ENCODE measurements at regions not wholly inside any gene's neighbourhood (a gene's known extent, or its start where the extent isn't known, plus 50 kb on each side); places are given as distances from the start of the nearest gene placed in this dataset.

DNA sequence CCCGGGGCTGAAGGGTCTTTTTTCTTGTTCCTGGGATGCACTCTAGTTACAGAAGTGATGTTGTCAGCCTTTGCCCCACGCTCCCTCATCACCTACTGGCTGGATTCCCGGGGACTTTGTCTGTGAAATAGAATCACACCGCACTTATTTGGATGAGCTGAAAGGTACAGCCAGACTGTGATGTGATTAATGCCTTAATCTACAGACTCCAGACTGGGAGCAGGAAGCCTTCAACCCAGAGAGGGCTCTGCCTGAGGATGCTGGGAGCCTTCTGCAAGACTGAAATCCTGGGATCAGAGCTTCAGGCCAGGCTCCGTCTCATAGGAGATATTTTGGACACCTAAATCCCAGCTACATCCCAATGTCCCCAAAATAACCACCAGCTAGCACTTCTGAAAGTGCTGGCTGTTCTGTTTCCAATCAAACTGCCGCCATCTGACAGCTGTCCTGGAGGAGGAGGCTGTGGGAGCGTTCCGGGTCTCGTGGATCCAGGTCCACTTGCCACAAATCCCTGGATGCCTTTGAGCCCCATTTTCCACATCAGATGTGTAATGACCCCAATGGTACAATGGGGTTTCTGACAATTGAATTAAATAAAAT, 688.5 kb downstream of the TBC1D22A start:
- no peak for DNase-seq

DNA sequence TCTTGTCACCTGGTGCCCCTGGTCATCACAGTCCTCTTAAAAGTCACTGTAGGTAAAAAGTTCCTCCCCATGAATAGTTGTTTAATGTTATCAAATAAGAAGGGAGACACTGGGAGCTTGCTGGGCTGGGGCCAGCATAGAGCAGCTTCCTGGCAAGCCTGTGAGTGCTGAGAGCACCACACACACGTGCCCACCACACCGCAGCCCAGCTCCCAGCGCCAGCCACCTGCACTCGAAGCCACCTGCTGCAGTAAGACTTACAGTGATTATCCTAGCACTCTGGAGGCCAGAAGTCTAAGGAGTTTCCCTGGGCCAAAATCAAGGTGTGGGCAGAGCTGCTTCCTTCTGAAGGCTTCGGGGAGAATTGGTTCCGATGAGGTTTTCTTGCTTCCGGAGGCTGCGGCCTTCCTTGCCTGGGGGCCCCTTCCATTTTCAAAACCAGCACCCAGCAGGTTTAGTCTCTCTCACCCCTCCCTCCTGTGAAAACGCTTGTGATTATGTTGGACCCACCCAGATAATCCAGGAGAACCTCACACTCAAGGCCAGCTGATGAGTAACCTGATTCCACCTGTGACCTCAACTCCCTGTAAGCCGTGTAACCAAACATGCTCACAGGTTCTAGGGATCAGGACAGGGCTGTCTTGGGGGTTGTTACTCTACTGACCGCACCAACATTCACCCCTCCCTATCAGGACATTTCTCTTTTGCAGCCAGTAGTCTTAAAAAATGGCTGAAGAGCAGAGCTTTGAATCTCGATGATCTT, 687.2 kb downstream of the TBC1D22A start:
- DNase-seq: no peak

DNA sequence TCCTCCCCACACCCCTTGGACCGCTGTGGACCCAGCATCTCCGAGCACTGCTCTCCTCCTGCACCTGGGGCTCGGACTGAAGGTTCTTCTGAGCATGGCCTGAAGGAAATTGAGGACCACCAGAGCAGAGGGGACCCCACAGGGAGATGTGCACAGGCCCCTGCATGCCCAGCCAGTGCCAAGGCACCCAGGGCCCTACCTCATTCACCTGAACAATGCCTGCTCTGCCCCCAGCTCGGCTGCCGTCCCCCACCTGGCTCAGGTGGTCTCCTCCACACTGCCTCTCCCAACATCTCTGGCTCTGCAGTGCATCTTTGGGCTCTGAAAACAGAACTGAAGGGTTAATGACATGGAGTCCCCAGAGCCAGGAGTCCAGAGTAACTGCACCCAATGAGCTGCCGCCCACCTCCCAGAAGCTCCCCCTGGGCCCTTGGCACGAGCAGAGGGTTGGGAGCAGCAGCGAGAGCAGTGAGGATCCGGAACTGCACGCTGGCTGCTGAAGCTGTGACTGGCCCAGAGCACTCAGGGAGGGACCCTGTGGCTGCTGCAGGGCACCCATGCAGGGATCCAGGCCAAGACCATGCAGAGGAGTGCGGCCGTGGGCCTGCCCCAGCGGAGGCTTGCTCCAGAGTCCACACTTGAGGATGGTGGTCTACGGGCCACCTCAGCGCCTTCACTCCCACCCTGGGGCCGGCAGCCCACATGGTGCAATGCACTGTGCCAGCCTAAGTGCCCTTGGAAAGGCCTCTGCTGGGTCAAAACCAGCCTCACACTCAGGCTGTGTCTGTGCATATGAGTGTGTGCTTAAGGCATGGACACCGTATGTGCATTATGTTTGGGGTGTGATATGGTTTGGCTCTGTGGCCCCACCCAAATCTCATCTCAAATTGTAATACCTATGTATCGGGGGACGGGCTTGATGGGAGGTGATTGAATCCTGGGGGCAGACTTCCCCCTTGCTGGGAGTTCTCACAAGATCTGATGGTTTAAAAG, 686.1 kb downstream of the TBC1D22A start:
- no peak for DNase-seq

DNA sequence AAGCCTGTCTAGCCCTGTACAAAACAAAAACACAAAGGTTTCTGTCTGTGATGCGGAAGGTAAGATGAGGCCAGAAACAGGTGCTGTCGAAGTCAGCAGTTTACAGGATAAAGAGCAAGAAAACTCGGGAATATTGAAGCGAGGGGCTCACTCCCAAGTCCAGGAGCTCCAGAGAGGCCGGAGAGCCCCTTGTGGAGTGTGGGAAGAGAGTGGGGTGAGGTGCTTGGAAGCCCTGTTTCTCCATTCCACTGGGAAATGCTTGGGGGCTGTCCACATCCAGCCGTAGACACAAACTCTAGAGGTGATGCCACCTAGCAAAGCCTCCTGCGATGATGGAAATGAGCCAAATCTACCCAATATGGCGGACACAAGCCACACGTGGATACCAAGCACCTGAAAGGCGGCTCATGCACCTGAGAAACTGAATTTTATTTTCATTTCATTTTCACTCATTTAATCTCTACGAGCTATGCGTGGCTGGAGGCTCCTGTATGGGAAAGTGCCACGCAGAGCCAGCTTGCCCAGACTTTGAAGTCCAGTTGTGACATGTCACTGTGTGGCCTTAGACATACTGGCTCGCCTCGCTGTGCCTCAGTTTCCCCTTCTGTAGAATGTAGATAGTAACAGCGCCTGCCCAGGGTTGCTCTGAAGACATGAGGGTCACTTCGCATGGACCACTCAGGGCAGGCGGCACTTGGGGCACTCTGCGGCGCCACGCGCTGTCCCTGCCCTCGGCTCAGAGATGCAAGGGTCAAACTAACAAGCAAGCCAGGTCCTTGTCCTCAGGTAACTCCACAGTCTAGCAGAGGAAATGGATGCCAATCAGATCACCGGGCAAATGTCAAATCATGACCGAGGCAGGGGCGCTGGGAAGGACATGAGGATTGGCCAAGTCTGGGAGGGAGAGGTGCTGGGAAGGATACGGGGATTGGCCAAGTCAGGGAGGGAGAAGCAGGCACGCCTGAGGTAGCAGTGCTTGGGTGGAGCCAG, 684.7 kb downstream of the TBC1D22A start:
- no peak for DNase-seq

DNA sequence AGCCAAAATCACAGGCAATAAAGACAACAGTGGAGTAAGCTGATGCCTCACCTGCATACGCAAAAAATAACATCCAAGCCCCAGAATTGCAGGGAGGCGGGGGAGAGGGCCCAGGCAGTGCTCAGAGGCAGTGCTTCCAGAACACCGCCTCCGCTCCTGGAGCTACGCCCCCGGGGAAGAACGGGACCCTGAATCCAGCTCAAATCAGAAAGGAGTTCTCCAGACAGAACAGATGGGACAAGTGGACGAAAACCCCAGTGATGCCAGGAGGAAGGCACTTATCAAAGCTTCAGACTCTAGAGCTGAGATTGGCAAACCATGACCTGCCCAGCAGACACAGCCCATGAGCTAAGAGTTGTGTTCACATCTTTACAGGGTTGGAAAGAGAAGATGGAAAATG, 683.9 kb downstream of the TBC1D22A start:
- DNase-seq: no peak

DNA sequence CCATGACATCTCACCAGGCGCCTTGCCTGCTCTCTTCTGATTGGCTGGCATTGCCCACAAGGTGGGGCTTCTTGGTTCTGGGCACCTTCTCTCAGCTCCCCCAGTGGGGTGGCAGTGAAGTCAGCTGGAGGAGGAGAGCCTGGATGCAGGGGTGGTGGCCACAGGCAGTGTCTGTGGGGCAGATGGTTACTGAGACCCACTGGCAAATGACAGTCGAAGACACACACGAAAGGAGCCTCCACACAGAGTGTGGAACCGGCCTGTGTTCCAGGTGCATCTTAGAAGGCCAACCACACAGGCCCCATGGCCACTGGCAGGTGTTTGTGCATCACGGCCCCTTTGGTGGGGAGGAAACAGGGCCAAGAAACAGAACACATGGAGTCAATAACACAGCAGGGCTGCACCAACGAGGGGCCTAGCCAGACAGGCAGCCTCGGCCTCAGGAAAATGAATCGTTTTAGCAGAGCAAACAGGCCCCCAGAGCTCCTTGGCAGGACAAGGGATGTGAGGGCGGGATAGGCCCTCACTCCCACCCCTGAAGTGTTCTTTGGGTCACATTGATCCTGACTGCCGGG, 683.4 kb downstream of the TBC1D22A start:
- no peak for DNase-seq

DNA sequence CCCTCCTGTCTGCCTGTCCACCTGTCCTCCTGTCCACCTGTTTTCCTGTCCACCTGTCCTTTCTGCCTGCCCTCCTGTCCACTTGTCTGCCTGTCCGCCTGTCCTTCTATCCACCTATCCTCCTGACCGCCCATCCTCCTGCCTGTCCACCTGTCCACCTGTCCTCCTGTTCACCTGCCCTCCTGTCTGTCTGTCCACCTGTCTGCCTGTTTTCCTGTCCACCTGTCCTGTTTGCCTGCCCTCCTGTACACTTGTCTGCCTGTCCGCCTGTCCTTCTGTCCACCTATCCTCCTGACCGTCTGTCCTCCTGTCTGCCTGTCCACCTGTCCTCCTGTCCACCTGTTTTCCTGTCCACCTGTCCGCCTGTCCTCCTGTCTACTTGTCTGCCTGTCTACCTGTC, 682.8 kb downstream of the TBC1D22A start:
- DNase-seq: no peak

DNA sequence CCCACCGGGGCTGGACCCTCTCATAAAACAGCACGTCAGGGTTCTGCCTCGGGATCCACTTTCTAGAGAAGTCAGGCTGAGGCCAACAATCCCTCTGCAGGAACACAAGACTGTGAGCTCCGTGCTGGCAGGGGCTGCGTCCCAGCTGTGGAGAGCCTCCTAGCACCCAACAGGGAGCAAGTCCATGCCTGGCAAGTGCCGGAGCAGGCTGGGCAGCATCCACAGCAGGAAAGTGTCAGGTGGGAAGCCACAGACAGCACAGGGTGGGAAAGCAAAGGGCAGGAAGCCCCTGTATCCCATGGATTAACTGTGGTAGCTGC, 682.3 kb downstream of the TBC1D22A start:
- no peak for DNase-seq

DNA sequence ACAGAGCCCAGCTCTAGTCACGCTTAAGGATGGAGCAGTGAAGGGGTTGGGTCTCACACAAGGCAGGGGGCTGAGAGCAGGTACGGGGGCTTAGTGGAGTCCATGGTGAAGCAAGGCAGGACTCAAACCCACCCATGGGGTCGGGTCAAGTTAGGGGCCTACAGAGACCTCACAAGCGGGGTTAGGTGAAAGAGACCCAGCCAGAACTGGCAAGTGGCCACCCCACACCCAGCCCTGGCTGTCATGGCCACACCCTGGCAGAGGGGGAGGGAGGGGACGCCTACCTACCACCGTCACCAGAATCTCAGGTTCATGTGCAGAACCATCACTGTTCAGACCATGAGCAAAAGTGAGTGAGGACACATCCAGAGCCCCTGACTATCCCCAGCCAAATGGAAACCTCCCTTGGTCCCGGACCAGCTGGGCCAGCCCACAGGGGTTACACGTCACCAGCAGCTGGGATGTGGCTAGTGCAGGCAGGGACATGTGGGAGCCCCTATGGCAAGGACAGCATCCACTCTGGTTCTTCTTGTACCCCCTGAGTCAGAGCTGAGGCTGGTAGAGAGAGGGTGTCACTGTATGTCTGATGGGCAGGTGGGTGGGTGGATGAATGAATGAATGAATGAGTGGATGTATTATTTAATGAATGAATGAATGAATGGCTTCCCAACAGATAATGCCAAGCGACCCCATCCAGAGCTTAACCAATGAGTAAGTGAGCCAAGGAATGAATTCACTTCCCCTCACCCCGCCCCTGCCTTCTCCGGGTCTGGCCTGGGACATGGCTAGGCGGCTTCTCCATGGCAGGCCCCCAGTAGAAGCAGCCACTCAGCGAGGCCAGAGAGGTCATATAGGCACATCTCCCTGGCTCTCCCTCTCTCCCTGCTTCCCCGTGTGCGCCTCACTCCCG, 681.6 kb downstream of the TBC1D22A start:
- no peak for DNase-seq

DNA sequence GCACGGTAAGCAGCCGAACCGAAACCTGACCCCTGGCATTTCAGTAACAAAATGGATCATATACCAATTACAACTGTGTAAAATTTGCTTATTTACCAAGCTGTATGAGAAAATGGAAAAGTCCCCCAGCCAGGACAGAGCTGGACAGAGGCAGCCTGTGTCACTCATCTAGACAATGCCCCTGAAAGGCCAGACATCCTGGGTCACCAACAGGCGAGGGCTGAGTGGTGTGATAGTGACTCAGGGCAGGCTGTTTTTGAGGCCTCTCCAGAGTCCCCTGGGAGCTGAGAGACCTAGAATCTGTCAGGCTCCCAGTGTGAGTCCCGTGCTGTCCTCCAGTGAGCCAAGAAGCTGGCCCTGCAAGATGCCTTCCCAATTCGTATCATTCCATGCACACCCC, 680.4 kb downstream of the TBC1D22A start:
- no peak for DNase-seq

DNA sequence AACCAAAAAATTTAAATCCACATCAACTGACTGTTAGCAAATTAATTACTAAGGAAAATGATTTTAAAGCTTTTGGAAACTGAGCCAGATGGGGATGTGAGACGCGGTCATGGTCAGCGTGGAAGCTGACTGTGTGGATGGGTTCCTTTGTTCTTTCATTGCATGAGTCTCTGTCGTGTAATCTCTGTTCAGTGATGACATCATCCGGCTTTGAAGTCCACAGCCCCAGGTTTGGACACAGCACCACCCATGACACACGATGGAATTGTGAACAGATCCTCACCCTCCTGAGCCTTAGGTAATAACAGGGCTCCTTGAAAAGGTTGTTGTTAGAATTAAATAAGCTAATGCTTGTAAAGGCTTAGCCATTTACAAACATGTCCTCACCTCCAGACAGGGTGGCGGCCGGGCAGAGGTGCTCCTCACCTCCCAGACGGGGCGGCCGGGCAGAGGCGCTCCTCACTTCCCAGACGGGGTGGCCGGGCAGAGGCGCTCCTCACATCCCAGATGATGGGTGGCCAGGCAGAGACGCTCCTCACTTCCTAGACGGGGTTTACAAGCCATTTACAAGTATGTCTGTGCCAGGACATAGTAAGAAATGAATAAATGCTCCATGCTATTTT, 677.3 kb downstream of the TBC1D22A start:
- no peak for DNase-seq

DNA sequence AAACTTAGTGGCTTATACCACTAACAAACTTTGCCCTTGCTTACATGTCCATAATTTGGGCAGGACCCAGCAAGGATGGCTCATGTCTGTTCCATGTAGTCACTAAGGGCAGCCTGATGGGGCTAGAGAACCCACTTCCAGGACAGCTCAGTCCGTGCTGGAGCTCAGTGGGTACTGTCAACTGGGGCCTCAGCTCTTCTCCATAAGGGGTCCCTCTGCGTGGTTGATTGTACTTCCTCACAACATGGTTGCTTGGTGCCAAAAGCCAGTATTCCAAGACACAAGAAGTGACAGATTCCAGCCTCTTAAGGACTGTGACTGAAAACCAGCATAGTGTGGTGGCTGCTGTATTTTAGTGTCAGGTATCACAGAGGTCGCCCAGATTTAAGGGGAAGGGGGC, 675.2 kb downstream of the TBC1D22A start:
- DNase-seq: no peak

DNA sequence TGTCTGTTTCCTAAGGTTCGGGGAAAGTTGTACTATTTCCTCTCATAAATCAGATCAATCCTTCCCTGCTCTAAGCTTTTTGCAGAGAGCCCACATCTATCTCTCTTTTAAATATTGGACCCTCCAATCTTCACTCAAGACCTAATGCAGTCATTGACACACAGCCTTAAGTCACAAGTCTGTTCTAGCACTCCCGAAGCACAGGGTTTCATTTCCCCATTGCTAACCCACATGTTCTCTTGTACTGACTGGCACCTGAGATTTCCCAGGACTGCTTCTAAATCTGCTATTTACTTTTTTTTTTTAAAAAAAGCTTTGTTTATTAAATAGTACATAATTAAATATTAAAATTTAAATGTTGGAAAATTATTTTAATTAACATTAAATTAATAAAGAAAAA, 674.7 kb downstream of the TBC1D22A start:
- no peak for DNase-seq

DNA sequence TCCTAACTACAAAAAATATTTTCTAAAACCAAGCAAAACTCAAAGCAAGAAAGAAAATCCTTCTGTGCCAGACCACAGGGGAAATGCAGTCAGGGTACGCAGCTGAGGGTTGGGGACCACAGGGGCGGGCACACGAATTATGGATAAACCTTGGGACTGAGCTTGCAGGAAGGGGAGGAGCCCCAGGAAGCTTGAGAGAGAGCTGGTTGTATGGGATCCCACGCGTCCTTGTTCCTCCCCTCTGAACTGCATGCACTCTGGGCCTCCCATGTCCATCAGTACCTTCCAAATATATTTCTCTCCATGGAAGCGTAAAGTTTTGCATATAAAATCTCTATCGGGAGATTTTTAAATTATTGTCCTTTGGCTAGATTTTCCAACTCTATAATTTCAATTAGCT, 673.4 kb downstream of the TBC1D22A start:
- no peak for DNase-seq

DNA sequence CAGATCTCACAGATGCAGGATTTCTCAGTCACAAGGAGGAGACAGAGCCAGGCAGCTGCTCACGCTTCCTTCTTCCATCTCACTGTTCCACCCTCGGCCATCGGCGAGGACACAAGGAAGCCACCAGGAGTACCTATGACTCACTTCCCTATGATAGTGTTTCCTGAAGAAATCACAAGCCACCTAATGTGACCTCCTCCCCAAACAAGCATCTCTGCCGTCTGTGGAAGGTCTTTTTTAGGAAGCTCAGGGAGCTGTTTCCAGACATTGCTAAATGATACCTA, 672.7 kb downstream of the TBC1D22A start:
- DNase-seq: no peak

DNA sequence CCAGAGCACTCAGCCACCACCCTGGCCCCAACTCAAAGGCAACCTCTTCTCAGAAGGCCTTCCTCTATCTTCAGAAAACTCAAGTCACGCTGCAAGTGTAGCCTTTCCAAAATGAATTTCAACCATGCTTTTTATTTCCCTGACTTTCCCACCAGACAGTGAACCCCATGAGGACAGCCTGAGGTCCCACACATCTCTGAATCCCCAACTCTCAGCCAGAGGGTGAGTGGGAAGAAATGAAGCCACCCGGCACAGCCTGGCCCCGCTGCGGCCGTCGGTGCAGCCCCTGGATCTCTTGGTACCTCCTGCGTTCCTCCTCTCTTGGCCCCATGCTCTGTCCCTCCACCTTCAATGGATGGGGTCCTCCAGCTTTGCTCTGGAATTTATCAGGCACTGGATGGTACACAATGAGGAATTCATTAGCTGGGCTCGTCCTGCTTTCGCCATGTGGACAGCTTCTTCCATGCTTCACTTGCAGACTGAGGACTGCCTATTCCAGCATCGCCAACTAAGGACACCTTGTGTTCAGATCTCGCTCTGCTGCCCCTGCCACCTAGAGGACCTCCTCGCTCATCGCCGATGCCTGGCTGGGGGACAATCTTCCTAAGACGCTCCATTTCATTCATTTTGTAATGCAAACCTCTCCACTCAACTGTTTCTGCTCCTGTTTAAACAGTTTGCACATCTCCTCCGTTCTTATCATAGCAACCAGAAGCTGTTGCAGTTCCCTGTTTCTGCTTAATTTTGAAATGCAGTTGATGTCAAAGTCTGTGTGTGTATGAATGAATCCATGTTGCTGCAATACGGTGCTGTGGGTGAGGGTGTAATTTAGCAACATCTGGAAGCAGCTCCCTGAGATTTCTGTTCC, 672.1 kb downstream of the TBC1D22A start:
- no peak for DNase-seq

DNA sequence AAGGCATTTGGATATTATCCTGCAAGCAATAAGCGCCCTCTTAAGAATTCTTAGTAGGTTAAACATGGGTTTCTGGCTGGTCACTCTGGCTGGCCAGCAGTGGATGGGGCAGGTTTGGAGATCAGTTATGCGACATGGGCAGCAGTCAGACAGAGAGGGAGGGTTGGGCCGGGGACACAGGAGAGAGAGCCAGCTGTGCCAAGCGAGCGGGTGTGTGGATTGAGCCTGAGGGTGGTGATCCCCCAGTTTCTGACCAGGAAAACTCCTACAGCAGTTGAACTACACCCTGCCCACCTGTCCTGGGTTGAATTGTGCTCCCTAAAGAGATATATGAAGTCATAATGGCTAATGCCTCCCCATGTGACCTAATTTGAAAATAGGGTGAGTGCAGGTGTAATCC, 671.2 kb downstream of the TBC1D22A start:
- no peak for DNase-seq

DNA sequence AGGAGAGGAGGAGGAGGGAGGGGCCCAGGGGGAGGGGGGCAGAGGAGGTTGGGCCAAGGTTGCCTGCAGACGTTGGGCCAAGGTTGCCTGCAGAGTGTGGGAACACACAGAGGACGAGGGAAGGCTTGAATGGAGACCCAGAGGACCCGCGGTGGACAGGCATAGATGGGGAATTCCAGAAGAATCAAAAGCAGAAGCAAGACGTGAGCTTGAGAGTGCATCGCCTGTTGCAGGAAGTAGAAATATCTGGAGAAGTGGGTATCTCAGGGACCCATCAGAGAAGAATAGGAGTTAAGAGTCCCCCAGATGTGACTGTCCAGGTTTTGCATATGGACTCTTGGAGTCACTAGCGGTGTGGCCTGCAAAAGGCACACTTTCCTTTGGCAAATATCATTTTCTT, 670.2 kb downstream of the TBC1D22A start:
- DNase-seq: no peak

DNA sequence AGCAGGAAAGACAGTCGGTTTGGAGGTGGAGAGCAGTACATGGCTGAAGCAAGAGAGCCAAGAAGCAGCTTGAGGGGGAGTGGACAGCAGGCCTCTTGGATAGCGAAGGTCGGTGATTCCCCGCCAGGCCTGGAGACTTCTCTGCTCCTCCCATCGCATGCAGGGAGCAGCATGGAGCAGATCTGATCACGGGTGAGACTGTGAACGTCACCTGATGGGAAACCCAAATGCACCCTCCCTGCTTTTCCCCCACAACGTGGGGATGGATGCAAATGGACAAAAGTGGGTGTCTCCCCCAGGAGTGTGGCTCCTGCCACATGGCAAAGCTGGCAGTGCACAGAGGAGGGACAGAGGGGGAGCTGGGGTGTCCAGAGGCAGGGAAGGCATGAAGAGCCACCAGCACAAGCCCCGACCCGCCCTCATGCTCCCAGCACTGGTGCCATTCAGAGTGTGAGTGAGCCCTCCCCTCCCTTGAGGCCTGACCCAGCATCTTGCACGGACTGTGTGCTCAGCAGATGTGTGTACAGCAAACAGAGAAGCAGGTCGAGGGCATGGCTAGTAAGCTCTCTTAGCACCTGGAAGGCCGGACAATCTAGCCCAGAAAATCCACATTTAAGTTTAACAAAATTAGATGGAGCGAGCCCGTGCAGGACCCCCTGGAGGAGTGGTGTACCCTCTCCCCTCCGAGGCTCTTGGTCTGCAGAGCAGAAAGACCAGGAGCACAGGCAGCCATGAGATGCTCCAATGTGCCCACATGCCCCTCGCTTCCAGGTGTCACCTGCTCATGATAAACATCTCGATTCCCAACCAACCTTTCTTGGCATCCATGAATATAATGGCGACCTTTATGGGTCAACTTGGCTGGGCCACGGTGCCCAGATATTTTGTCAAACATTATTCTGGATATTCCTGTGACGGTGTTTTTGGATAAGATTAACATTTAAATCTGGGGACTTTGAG, 661.7 kb downstream of the TBC1D22A start:
- DNase-seq: no peak

Measured in amniotic stem cell (primary cell).